Ectodermal cell (in vitro differentiated cells): ENCODE measurements at regions not wholly inside any gene's neighbourhood (a gene's known extent, or its start where the extent isn't known, plus 50 kb on each side); places are given as distances from the start of the nearest gene placed in this dataset.

Source experiments
- H3K27ac ChIP-seq: 2 replicates; pipeline ENCODE4 v1.7.0; 2013; ENCODE audit warnings: mild to moderate bottlenecking, low read depth, low read length; ENCODE audit not compliant: insufficient read depth, poor library complexity, severe bottlenecking
- H3K27me3 ChIP-seq: 2 replicates; pipeline ENCODE4 v1.7.0; 2013; ENCODE audit warnings: mild to moderate bottlenecking, low read length; ENCODE audit not compliant: insufficient read depth, control insufficient read depth, poor library complexity, severe bottlenecking
- H3K36me3 ChIP-seq: one replicate; pipeline ENCODE4 v1.7.0; 2013; ENCODE audit warnings: low read length; ENCODE audit not compliant: control insufficient read depth, insufficient read depth
- H3K4me1 ChIP-seq: one replicate; pipeline ENCODE4 v1.7.0; 2013; ENCODE audit warnings: low read length; ENCODE audit not compliant: control insufficient read depth, insufficient read depth
- H3K4me3 ChIP-seq: 2 replicates; pipeline ENCODE4 v1.7.0; 2013; ENCODE audit warnings: low read depth, low read length, control low read depth; ENCODE audit not compliant: insufficient read depth
- H3K9me3 ChIP-seq: 2 replicates; pipeline ENCODE4 v1.7.0; 2013; ENCODE audit warnings: mild to moderate bottlenecking, low read length, moderate library complexity; ENCODE audit not compliant: control insufficient read depth
- WGBS, 2 experiments: methylation state at CpG; one replicate each; pipeline ENCODE4 v1.1.7; 2013; ENCODE audit warnings: missing lambda C conversion rate in 2 of 2; 5-methylcytosine and 5-hydroxymethylcytosine counted together

DNA sequence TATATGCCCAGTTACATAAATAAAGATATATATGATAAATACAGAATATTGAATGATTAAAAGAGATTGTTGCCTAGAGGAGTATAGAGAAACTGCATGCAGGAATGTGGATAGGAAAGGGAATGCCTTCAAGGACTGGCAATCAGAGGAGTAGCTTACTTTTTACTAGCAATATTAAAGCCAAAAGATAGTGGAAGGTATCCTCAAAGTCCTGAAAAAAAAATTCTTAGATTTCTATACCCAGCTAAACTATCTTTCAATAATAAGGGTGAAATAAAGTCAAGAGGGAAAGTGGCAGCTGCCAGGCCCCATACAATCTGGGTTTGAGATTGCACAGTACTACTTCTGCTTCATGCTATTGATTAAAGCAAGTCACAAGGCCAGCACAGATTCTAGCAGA lies 733.2 kb downstream of the GATA3 start:
- Histone ChIP-seq H3K9me3 (no peaks in the 10 kb centered on the region), H3K27me3 (no peaks in the 10 kb centered on the region), H3K36me3 (no peaks in the 10 kb centered on the region), H3K27ac (no peak overlapping the region), H3K4me3 (no peak overlapping the region), H3K4me1 (no peaks in the 10 kb centered on the region)

DNA sequence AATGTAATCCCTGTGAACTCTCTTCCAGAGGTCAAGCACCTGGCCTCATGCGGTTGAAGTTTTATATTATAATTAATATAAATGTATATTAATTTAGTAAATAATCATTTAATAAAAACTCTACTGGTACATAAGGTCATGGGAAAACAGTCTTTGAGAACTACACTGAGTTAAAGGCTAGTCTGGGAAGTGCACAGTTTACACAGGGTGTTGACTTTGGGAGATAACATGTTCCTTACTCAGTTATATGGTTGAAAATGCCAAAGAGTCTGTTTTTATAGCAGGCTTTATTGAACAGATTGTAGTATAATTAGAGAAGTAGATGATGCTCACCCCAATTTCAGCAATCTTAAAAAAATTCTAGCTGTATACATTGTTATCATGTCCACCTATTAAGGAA lies 735.9 kb downstream of the GATA3 start:
- no peak overlapping the region for H3K4me3 ChIP-seq
- no peaks in the 10 kb centered on the region for H3K9me3 ChIP-seq
- H3K36me3 ChIP-seq, result no peaks in the 10 kb centered on the region
- no CpG with 5 or more reads among the region's 1 CpG for whole genome bisulfite sequencing, 2 experiments
- no peaks in the 10 kb centered on the region for H3K27me3 ChIP-seq
- no peaks in the 10 kb centered on the region for H3K4me1 ChIP-seq
- H3K27ac ChIP-seq, result no peak overlapping the region

DNA sequence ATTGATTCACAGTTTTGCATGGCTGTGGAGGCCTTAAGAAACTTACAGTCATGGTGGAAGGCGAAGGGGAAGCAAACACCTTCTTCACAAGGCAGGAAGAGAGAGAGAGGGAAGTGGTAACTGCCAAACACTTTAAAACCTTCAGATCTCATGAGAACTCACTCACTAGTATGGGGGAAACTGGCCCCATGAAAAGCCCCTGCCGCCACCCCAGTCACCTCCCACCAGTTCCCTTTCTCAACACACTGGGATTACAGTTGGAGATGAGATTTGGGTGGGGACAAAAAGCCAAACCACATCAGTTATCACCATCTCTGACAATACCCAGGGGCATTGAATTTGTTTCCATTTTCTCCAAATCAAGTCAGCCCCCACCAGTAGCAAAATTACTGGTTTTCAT lies 740.4 kb downstream of the GATA3 start:
- no peak overlapping the region for H3K27ac ChIP-seq
- no peak overlapping the region for H3K4me3 ChIP-seq
- no peaks in the 10 kb centered on the region for H3K4me1 ChIP-seq
- H3K36me3 ChIP-seq, result no peaks in the 10 kb centered on the region
- no peaks in the 10 kb centered on the region for H3K27me3 ChIP-seq
- 100% methylated on average over 2 of the region's 2 CpGs for WGBS, 2 experiments
- no peaks in the 10 kb centered on the region for H3K9me3 ChIP-seq

DNA sequence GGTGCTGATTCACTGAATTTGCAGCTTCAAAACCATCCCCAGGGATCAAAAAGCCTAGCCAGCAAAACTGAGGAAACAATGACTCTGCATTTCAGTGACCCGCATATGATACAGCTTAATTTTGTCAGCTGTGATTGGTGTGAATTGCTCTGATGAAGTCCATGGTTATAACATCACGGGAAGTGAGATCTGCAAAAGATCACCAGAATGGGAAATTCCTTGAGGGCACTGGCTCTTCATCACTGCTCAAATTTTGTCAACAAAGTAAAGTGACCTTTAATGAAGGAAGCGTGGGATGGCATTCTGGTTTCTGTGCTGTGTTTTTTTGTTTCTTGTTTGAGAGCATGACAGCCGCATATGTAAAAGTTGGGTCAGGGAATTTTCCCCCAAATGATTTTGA lies 745.9 kb downstream of the GATA3 start:
- 85 to 88% methylated on average over 4 of the region's 4 CpGs for WGBS, 2 experiments
- no peaks in the 10 kb centered on the region for H3K4me1 ChIP-seq
- no peaks in the 10 kb centered on the region for H3K9me3 ChIP-seq
- H3K4me3 ChIP-seq, result no peak overlapping the region
- no peak overlapping the region for H3K27ac ChIP-seq
- H3K27me3 ChIP-seq, result no peaks in the 10 kb centered on the region
- no peaks in the 10 kb centered on the region for H3K36me3 ChIP-seq

GRCh38 chr10:8803992-8804391 lies 749.5 kb downstream of the GATA3 start:
- Histone ChIP-seq H3K27ac (no peak overlapping the region), H3K9me3 (no peaks in the 10 kb centered on the region), H3K4me3 (no peak overlapping the region), H3K27me3 (no peaks in the 10 kb centered on the region), H3K4me1 (no peaks in the 10 kb centered on the region), H3K36me3 (no peaks in the 10 kb centered on the region)
- WGBS, 2 experiments, result 43 to 51% methylated on average over 3 of the region's 3 CpGs

- no peaks in the 10 kb centered on the region for H3K4me1 ChIP-seq
- no peaks in the 10 kb centered on the region for H3K27me3 ChIP-seq
- no peak overlapping the region for H3K4me3 ChIP-seq
- H3K36me3 ChIP-seq, result no peaks in the 10 kb centered on the region
- H3K27ac ChIP-seq, result no peak overlapping the region
- H3K9me3 ChIP-seq, result no peaks in the 10 kb centered on the region
These were observed 756.2 kb downstream of the GATA3 start for GRCh38 chr10:8810677-8811076.

DNA sequence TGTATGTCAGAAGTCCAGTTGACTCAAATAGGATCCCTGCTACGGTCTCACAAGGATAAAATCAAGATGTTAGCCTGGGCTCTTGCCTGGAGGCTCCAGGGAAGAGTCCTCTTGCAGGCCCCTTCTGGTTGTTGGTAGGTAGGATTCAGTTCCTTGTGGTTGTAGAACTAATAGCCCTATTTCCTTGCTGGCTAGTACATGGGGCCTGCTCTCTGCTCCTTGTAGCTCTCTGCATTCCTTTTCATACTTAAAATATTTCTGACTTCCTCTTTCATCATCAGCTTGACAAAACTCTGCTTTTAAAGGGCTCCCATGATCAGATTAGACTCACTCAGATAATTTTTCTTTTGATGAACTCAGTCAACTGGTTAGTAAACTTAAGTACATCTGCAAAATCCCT lies 756.7 kb downstream of the GATA3 start:
- H3K27me3 ChIP-seq, result no peaks in the 10 kb centered on the region

GRCh38 chr10:8815969-8816368 lies 761.5 kb downstream of the GATA3 start:
- Histone ChIP-seq H3K36me3 (no peaks in the 10 kb centered on the region), H3K4me1 (no peaks in the 10 kb centered on the region), H3K27me3 (no peaks in the 10 kb centered on the region), H3K4me3 (no peak overlapping the region), H3K9me3 (no peaks in the 10 kb centered on the region), H3K27ac (no peak overlapping the region)
- 83 to 85% methylated on average over 2 of the region's 2 CpGs for WGBS, 2 experiments

More for the DNA sequence above, 756.7 kb downstream of the GATA3 start:
- no peak overlapping the region for H3K27ac ChIP-seq
- no peaks in the 10 kb centered on the region for H3K4me1 ChIP-seq
- 88 to 100% methylated on average over 1 of the region's 1 CpG for WGBS, 2 experiments
- no peaks in the 10 kb centered on the region for H3K9me3 ChIP-seq
- H3K36me3 ChIP-seq, result no peaks in the 10 kb centered on the region
- no peak overlapping the region for H3K4me3 ChIP-seq

GRCh38 chr10:8817299-8817698 lies 762.8 kb downstream of the GATA3 start:
- WGBS, 2 experiments, result 86 to 100% methylated on average over 1 to 2 of the region's 2 CpGs
- H3K27me3 ChIP-seq, result no peaks in the 10 kb centered on the region
- no peaks in the 10 kb centered on the region for H3K4me1 ChIP-seq
- no peaks in the 10 kb centered on the region for H3K9me3 ChIP-seq
- H3K4me3 ChIP-seq, result no peak overlapping the region
- no peak overlapping the region for H3K27ac ChIP-seq
- H3K36me3 ChIP-seq, result no peaks in the 10 kb centered on the region

DNA sequence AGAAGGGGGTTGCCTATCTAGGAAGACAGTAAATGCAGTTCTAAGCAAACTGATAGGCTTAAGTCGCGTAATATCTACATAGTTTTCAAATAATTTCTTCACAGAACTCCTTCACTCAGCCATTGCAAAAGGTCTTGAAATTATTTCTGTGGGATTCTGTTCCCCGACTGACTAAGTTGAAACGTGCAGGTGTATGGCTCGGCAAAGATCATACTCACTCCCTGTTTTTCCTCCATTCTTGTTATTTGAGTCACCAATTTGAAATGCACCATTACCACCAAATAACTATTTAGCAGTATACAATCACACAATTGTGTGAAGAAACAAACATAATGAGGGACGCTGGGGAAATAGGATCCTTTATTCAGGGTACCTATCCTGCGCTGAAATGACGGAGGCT lies 771.1 kb downstream of the GATA3 start:
- Histone ChIP-seq H3K4me3 (no peak overlapping the region), H3K36me3 (no peaks in the 10 kb centered on the region), H3K9me3 (no peaks in the 10 kb centered on the region), H3K4me1 (peaks cover 3% of the 10 kb centered on the region), H3K27me3 (no peaks in the 10 kb centered on the region), H3K27ac (no peak overlapping the region)
- WGBS, 2 experiments, result 81 to 91% methylated on average over 7 to 8 of the region's 8 CpGs

DNA sequence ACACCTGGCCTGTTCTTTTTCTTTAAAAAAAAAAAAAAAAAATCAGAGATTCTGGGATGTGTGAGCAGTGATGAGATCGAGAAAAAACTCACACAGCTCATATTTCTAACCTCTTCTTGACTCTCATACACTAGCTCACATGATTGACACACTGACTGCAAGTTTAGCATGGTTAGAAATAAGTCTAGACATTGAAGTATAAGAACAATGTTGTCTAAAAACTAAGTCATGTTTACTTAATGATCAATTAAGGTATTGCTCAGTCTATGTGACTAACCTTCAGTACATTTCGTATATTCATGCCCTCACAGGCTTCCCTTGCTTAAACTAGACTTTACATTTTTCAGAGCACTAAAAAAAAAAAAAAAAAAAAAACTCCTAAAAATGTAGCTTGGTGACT lies 775.1 kb downstream of the GATA3 start:
- no peaks in the 10 kb centered on the region for H3K9me3 ChIP-seq
- 100% methylated on average over 1 of the region's 2 CpGs for WGBS, 2 experiments
- H3K4me1 ChIP-seq, result peaks cover 3% of the 10 kb centered on the region
- no peak overlapping the region for H3K27ac ChIP-seq
- H3K4me3 ChIP-seq, result no peak overlapping the region
- no peaks in the 10 kb centered on the region for H3K36me3 ChIP-seq
- no peaks in the 10 kb centered on the region for H3K27me3 ChIP-seq
